K562 (cell line): ENCODE measurements at regions not wholly inside any gene's neighbourhood (a gene's known extent, or its start where the extent isn't known, plus 50 kb on each side); places are given as distances from the start of the nearest gene placed in this dataset.

Experiments used
- ATAC-seq: fragments of 200-7000 bp; cut with Tn5 transposase; 3 replicates; pipeline ENCODE4 v1.9.1; 2020; ENCODE audit warnings: moderate library complexity
- BruUV-seq: library from RNA; stranded (reverse); fragments of 400-500 nt; replicated peaks from 2 replicates; lab custom pipeline; 2021; lab: Mats Ljungman, UMichigan
- CTCF ChIA-PET: fragments of 300-600 bp; formaldehyde crosslinking; extraction: SDS; loops from one replicate; lab custom pipeline; 2021; ENCODE audit warnings: low intra/inter-chr PET ratio; lab: Yijun Ruan, JAX
- POLR2A ChIA-PET: fragments of 300-600, 350-650 bp; sonication (Branson Sonifier 250); formaldehyde crosslinking; extraction: SDS; loops from one replicate; lab custom pipeline; 2021; ENCODE audit warnings: antibody characterized with exemption, inconsistent platforms; lab: Yijun Ruan, JAX
- DNase-seq, 4 experiments: peaks; one replicate each; pipeline versions ENCODE4 v3.0.0 to v3.0.0-alpha.2; 2011 to 2018; ENCODE audit warnings: low spot score in 3 of 4, mixed read lengths in 3 of 4; ENCODE audit errors: extremely low read depth in 1 of 4
- FAIRE-seq: peaks from 2 replicates; lab custom pipeline; 2011; peaks lifted over from hg19 to GRCh38; lab: Jason Lieb, UNC
- H2AFZ ChIP-seq: 2 replicates; pipeline ENCODE4 v1.6.0; 2011; ENCODE audit warnings: low read depth, low read length, control low read depth, inconsistent platforms
- H3K27ac ChIP-seq: fragments of 200-600 bp; 3 replicates; pipeline ENCODE4 v1.8.0; 2011; ENCODE audit warnings: low read depth, mild to moderate bottlenecking, control low read depth, inconsistent platforms, low read length, moderate library complexity, mixed read lengths; ENCODE audit errors: extremely low read depth
- H3K27me3 ChIP-seq, 2 experiments: fragments of 300-600 bp in 1 of 2; 2 replicates in 1 of 2; 3 replicates in 1 of 2; pipeline versions ENCODE4 v1.6.0 to v1.8.0; 2011; ENCODE audit warnings: inconsistent platforms in 2 of 2, low read length in 2 of 2, mild to moderate bottlenecking in 1 of 2, mixed read lengths in 1 of 2, moderate library complexity in 1 of 2; ENCODE audit not compliant: control insufficient read depth in 2 of 2, insufficient read depth in 2 of 2
- H3K36me3 ChIP-seq: fragments of 300-600 bp; 3 replicates; pipeline ENCODE4 v1.8.0; 2011; ENCODE audit warnings: mild to moderate bottlenecking, low read length, inconsistent platforms; ENCODE audit not compliant: control insufficient read depth, insufficient read depth
- H3K4me1 ChIP-seq, 2 experiments: fragments of 200-600 bp in 1 of 2; replicated peaks in 1 of 2; 2 replicates in 1 of 2; 3 replicates in 1 of 2; pipeline versions ENCODE4 v1.5.1 to v1.8.0; 2011; ENCODE audit warnings: inconsistent platforms in 2 of 2, low read length in 2 of 2, mild to moderate bottlenecking in 1 of 2, mixed read lengths in 1 of 2, moderate library complexity in 1 of 2; ENCODE audit not compliant: control insufficient read depth in 2 of 2, insufficient read depth in 2 of 2
- H3K4me2 ChIP-seq: 2 replicates; pipeline ENCODE4 v1.6.1; 2011; ENCODE audit warnings: low read length, control low read depth, inconsistent platforms, mixed read lengths; ENCODE audit not compliant: insufficient read depth
- H3K4me3 ChIP-seq: fragments of 200-600 bp; sonication (generic), shearing (Covaris generic); 2 replicates; pipeline ENCODE4 v1.5.1; 2016; ENCODE audit warnings: control low read depth, inconsistent platforms
- H3K79me2 ChIP-seq: fragments of 200-600 bp; 3 replicates; pipeline ENCODE4 v1.8.0; 2011; ENCODE audit warnings: low read length, inconsistent platforms; ENCODE audit not compliant: control insufficient read depth, insufficient read depth
- H3K9ac ChIP-seq, 2 experiments: 2 replicates each; pipeline versions ENCODE4 v1.6.0 to v1.6.1; 2011; ENCODE audit warnings: low read depth in 2 of 2, low read length in 2 of 2, control low read depth in 1 of 2, inconsistent platforms in 1 of 2, mild to moderate bottlenecking in 1 of 2, mixed read lengths in 1 of 2; ENCODE audit not compliant: insufficient read depth in 1 of 2
- H3K9me1 ChIP-seq: one replicate; pipeline ENCODE4 v1.6.0; 2011; ENCODE audit warnings: inconsistent platforms, mild to moderate bottlenecking, low read length, moderate library complexity; ENCODE audit not compliant: control insufficient read depth, insufficient read depth
- H3K9me3 ChIP-seq: replicated peaks from 2 replicates; pipeline ENCODE4 v1.5.1; 2011; ENCODE audit warnings: low read depth, low read length, inconsistent platforms; ENCODE audit not compliant: control insufficient read depth, insufficient read depth
- H4K20me1 ChIP-seq: replicated peaks from 2 replicates; pipeline ENCODE4 v1.6.1; 2011; ENCODE audit warnings: low read length, inconsistent platforms, mixed read lengths; ENCODE audit not compliant: control insufficient read depth, insufficient read depth
- ARID3A ChIP-seq: IDR thresholded peaks from 2 replicates; pipeline ENCODE4 v1.6.1; 2012; ENCODE audit warnings: low read depth, low read length, improper control_type of control experiment, borderline replicate concordance
- NEUROD1 ChIP-seq: fragments of 150-350 bp; IDR thresholded peaks from 2 replicates; pipeline ENCODE4 v1.6.1; 2014; ENCODE audit warnings: borderline replicate concordance, low read length, low read depth; ENCODE audit not compliant: partially characterized antibody
- NFIC ChIP-seq: fragments of 450-650 bp; IDR thresholded peaks from 2 replicates; pipeline ENCODE4 v1.6.1; 2017; ENCODE audit warnings: mild to moderate bottlenecking, inconsistent platforms
- NR2C1 ChIP-seq, 2 experiments: fragments of 450-650 bp; IDR thresholded peaks; 2 replicates each; pipeline ENCODE4 v1.6.1; 2017; ENCODE audit warnings: mild to moderate bottlenecking in 2 of 2, antibody characterized with exemption in 1 of 2, inconsistent platforms in 1 of 2, missing compliant biosample characterization in 1 of 2, missing genetic modification characterization in 1 of 2
- SIRT6 ChIP-seq: IDR thresholded peaks from one replicate; pipeline ENCODE4 v1.6.1; 2012; ENCODE audit warnings: low read depth, mild to moderate bottlenecking, control low read depth, inconsistent platforms, low read length, moderate library complexity
- WGBS: fragments of 100-300 bp; shearing (Covaris generic); methylation state at CpG from one replicate; pipeline ENCODE4 v1.1.6; 2016; ENCODE audit warnings: low coverage, mixed read lengths; ENCODE audit not compliant: insufficient coverage; ENCODE audit errors: missing lambda C conversion rate; 5-methylcytosine and 5-hydroxymethylcytosine counted together
- in situ Hi-C: fragments of 300-500 bp; cut with MboI; formaldehyde crosslinking; loops from 4 replicates; pipeline ENCODE4 v1.15.0; 2018; ENCODE audit warnings: inconsistent platforms, mixed read lengths
- intact Hi-C: fragments of 100-400 bp; cut with micrococcal nuclease; formaldehyde crosslinking; loops from 2 replicates; pipeline ENCODE4 v1.14.2; 2022
- TF ChIP-seq, protein P1 (sequence below): fragments of 450-650 bp; formaldehyde crosslinking; IDR thresholded peaks from 2 replicates; pipeline ENCODE4 v1.4.0; 2020; ENCODE audit warnings: mild to moderate bottlenecking
- TF ChIP-seq, protein P2 (sequence below): fragments of 450-650 bp; IDR thresholded peaks from 2 replicates; pipeline ENCODE4 v1.6.1; 2017; ENCODE audit warnings: antibody characterized with exemption, mild to moderate bottlenecking

- Histone ChIP-seq H4K20me1 (no peaks in the 10 kb centered on the region), H3K9me1 (no peaks in the 10 kb centered on the region), H3K4me2 (no peak overlapping the region), H3K79me2 (no peaks in the 10 kb centered on the region), H3K36me3 (no peaks in the 10 kb centered on the region), H2AFZ (no peak overlapping the region), H3K4me1 (no peaks in the 10 kb centered on the region; a peak in 2 of 5 replicates), H3K27ac (no peak overlapping the region), H3K9ac (no peak overlapping the region), H3K27me3 (peaks cover 4 to 13% of the 10 kb centered on the region in 2 experiments; a peak in 3 of 5 replicates), H3K4me3 (no peak overlapping the region), H3K9me3 (no peaks in the 10 kb centered on the region)
- DNase-seq (peak; percentile 65 to 69 (median 66)), FAIRE-seq (peak; percentile 92), ATAC-seq (peak; percentile 94)
- BruUV-seq: no TSS peak
- WGBS: under 1% methylated on average over 7 of the region's 9 CpGs
- ChIA-PET POLR2A (interaction anchor here (0.6 to 1.3 kb wide), 4 partner anchors 8 to 34 kb away, joined by 3 to 4 read pairs (median 4); no protein-coding TSS in a partner anchor), CTCF (interaction anchor here (0.7 to 1.7 kb wide), 3 partner anchors 451 to 843 kb away, joined by 4 to 7 read pairs (median 5); no protein-coding TSS in a partner anchor)
- intact Hi-C loops (loop anchor here (2.0 to 10.0 kb wide), 9 partner anchors 67 to 903 kb away; no protein-coding TSS in a partner anchor), in situ Hi-C loops (loop anchor here (10.0 kb wide), 1 partner anchor 909 kb away; no protein-coding TSS in a partner anchor)
- TF ChIP-seq SIRT6 (no peak), NFIC (peak; percentile 91), NR2C1 (IDR thresholded peaks at IDR 0.05) (no peak), NR2C1 (tag; IDR thresholded peaks at IDR 0.05) (no peak), ARID3A (no peak), NEUROD1 (no peak)
- TF ChIP-seq, protein P1, sequence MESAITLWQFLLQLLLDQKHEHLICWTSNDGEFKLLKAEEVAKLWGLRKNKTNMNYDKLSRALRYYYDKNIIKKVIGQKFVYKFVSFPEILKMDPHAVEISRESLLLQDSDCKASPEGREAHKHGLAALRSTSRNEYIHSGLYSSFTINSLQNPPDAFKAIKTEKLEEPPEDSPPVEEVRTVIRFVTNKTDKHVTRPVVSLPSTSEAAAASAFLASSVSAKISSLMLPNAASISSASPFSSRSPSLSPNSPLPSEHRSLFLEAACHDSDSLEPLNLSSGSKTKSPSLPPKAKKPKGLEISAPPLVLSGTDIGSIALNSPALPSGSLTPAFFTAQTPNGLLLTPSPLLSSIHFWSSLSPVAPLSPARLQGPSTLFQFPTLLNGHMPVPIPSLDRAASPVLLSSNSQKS (CRISPR knock-in tag): no peak
- TF ChIP-seq, protein P2, sequence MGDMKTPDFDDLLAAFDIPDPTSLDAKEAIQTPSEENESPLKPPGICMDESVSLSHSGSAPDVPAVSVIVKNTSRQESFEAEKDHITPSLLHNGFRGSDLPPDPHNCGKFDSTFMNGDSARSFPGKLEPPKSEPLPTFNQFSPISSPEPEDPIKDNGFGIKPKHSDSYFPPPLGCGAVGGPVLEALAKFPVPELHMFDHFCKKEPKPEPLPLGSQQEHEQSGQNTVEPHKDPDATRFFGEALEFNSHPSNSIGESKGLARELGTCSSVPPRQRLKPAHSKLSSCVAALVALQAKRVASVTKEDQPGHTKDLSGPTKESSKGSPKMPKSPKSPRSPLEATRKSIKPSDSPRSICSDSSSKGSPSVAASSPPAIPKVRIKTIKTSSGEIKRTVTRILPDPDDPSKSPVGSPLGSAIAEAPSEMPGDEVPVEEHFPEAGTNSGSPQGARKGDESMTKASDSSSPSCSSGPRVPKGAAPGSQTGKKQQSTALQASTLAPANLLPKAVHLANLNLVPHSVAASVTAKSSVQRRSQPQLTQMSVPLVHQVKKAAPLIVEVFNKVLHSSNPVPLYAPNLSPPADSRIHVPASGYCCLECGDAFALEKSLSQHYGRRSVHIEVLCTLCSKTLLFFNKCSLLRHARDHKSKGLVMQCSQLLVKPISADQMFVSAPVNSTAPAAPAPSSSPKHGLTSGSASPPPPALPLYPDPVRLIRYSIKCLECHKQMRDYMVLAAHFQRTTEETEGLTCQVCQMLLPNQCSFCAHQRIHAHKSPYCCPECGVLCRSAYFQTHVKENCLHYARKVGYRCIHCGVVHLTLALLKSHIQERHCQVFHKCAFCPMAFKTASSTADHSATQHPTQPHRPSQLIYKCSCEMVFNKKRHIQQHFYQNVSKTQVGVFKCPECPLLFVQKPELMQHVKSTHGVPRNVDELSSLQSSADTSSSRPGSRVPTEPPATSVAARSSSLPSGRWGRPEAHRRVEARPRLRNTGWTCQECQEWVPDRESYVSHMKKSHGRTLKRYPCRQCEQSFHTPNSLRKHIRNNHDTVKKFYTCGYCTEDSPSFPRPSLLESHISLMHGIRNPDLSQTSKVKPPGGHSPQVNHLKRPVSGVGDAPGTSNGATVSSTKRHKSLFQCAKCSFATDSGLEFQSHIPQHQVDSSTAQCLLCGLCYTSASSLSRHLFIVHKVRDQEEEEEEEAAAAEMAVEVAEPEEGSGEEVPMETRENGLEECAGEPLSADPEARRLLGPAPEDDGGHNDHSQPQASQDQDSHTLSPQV: no peak
Observed at GRCh38 chr5:66306105-66306843, 162.2 kb downstream of the SREK1 start.
